ENCODE measurements at regions not wholly inside any gene's neighbourhood (a gene's known extent, or its start where the extent isn't known, plus 50 kb on each side); places are given as distances from the start of the nearest gene placed in this dataset.

- H3K27ac ChIP-seq = no peak overlapping the region
- TF ChIP-seq ZFX (IDR thresholded peaks at IDR 0.05; ENCODE audit: borderline replicate concordance) = no peak
- TF ChIP-seq CTCF (IDR thresholded peaks at IDR 0.05) = no peak
Measured at GRCh38 chr3:69441732-69442131, 55.8 kb upstream of the FRMD4B start.

- TF ChIP-seq ZFX (IDR thresholded peaks at IDR 0.05; ENCODE audit: borderline replicate concordance) (no peak), CTCF (IDR thresholded peaks at IDR 0.05) (no peak)
- H3K27ac ChIP-seq = no peak overlapping the region
Measured at GRCh38 chr3:69441040-69441439, 55.2 kb upstream of the FRMD4B start.

- H3K27ac ChIP-seq = no peak overlapping the region
- peak; percentile 82 for TF ChIP-seq CTCF (IDR thresholded peaks at IDR 0.05)
- no peak for TF ChIP-seq ZFX (IDR thresholded peaks at IDR 0.05; ENCODE audit: borderline replicate concordance)
Measured at GRCh38 chr3:69439643-69440270, 53.9 kb upstream of the FRMD4B start.

- TF ChIP-seq CTCF (IDR thresholded peaks at IDR 0.05) (no peak), ZFX (IDR thresholded peaks at IDR 0.05; ENCODE audit: borderline replicate concordance) (no peak)
- H3K27ac ChIP-seq = no peak overlapping the region
Measured at GRCh38 chr3:69438476-69438875, 52.6 kb upstream of the FRMD4B start.

GRCh38 chr3:69435274-69436265, 49.7 kb upstream of the FRMD4B start:
- no peak overlapping the region for H3K27ac ChIP-seq
- TF ChIP-seq CTCF (IDR thresholded peaks at IDR 0.05) (no peak), ZFX (IDR thresholded peaks at IDR 0.05; ENCODE audit: borderline replicate concordance) (no peak)

Data from 22Rv1 (cell line).